Activated effector memory CD4-positive, alpha-beta T cell treated with Interleukin-2 at 50 U/mL for 16 hours (primary cell): ENCODE measurements at regions not wholly inside any gene's neighbourhood (a gene's known extent, or its start where the extent isn't known, plus 50 kb on each side); places are given as distances from the start of the nearest gene placed in this dataset.
"Not testable (repeated sequence)": the region's sequence is repeated elsewhere in the genome, so short reads cannot be mapped to it uniquely, and the experiment has no call there.

Experiments
- DNase-seq: peaks from one replicate; pipeline ENCODE4 v3.0.0-alpha.2; 2020

- DNase-seq, result no peak
These were observed 69.4 kb downstream of the SAMD9 start for GRCh38 chr7:93048136-93048930.

- no peak for DNase-seq
These were observed 70.2 kb downstream of the SAMD9 start for GRCh38 chr7:93047514-93048099.

GRCh38 chr7:93046641-93047040 lies 71.1 kb downstream of the SAMD9 start:
- DNase-seq, result no peak

- no peak for DNase-seq
These were observed 73.5 kb downstream of the SAMD9 start for GRCh38 chr7:93044147-93044810.

GRCh38 chr7:93043385-93043985 lies 74.3 kb downstream of the SAMD9 start:
- DNase-seq, result no peak

- no peak for DNase-seq
These were observed 77.4 kb downstream of the SAMD9 start for GRCh38 chr7:93040355-93040754.

- no peak for DNase-seq
These were observed 78.0 kb downstream of the SAMD9 start for GRCh38 chr7:93039786-93040185.

GRCh38 chr7:93039282-93039681 lies 78.5 kb downstream of the SAMD9 start:
- no peak for DNase-seq

- DNase-seq, result no peak
These were observed 81.0 kb downstream of the SAMD9 start for GRCh38 chr7:93036807-93037206.

- no peak for DNase-seq
These were observed 81.6 kb downstream of the SAMD9 start for GRCh38 chr7:93036149-93036640.

- DNase-seq, result no peak
These were observed 86.0 kb downstream of the SAMD9 start for GRCh38 chr7:93031795-93032194.

- no peak for DNase-seq
These were observed 87.1 kb downstream of the SAMD9 start for GRCh38 chr7:93030605-93031225.

- no peak for DNase-seq
These were observed 88.7 kb downstream of the SAMD9 start for GRCh38 chr7:93029056-93029455.

- DNase-seq, result no peak
These were observed 89.2 kb downstream of the SAMD9 start for GRCh38 chr7:93028610-93029009.

- no peak for DNase-seq
These were observed 90.7 kb downstream of the SAMD9 start for GRCh38 chr7:93027044-93027443.

GRCh38 chr7:93026425-93026824 lies 91.4 kb downstream of the SAMD9 start:
- no peak for DNase-seq

- DNase-seq, result no peak
These were observed 92.4 kb downstream of the SAMD9 start for GRCh38 chr7:93025389-93025788.

- not testable (repeated sequence) for DNase-seq
These were observed 94.8 kb downstream of the SAMD9 start for GRCh38 chr7:93022931-93023478.

GRCh38 chr7:93021748-93022147 lies 96.0 kb downstream of the SAMD9 start:
- DNase-seq, result no peak

- DNase-seq, result no peak
These were observed 99.1 kb downstream of the SAMD9 start for GRCh38 chr7:93018716-93019115.

GRCh38 chr7:93016681-93017381 lies 100.9 kb downstream of the SAMD9 start:
- no peak for DNase-seq
